ENCODE measurements at regions not wholly inside any gene's neighbourhood (a gene's known extent, or its start where the extent isn't known, plus 50 kb on each side); places are given as distances from the start of the nearest gene placed in this dataset.

DNA sequence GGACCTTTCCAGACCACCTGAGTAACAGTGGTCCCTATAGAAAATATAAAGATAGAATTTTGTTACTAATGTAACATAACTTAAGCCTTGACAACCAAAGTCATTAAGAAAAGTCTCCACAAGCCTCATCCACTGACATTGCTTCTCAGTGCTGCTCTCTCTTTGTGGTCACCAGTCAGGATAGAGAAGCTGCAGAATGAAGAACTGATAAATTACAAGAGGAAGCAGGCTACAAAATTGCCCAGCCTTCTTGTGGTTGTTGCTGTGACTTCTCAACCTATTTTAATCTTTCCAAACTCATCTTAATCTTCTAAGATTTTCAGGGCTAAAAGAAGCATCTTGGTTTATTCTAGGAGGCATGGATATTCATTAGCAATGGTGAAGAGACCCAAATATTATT, 343.8 kb downstream of the MZT1 start:
- TF ChIP-seq POLR2A (IDR thresholded peaks at IDR 0.05): no peak
- no peak for TF ChIP-seq CTCF (IDR thresholded peaks at IDR 0.05)
- no peak for TF ChIP-seq EP300 (IDR thresholded peaks at IDR 0.05)

Measured in ovary (tissue), 3 donors.